HepG2 (cell line): ENCODE measurements at regions not wholly inside any gene's neighbourhood (a gene's known extent, or its start where the extent isn't known, plus 50 kb on each side); places are given as distances from the start of the nearest gene placed in this dataset.

Experiments used
- ATAC-seq: fragments of 200-7000 bp; cut with Tn5 transposase; 3 replicates; pipeline ENCODE4 v1.9.1; 2020; ENCODE audit warnings: mild to moderate bottlenecking, moderate library complexity
- BruUV-seq: library from RNA; stranded (reverse); fragments of 400-500 nt; replicated peaks from 2 replicates; lab custom pipeline; 2021; lab: Mats Ljungman, UMichigan
- CTCF ChIA-PET: fragments of 300-600 bp; formaldehyde crosslinking; extraction: SDS; loops from one replicate; lab custom pipeline; 2021; ENCODE audit warnings: low total read pairs, inconsistent platforms, low intra/inter-chr PET ratio; lab: Yijun Ruan, JAX
- POLR2A ChIA-PET: fragments of 350-600 bp; sonication (Branson Sonifier 250); formaldehyde crosslinking; loops from one replicate; lab custom pipeline; 2020; ENCODE audit warnings: antibody characterized with exemption, inconsistent platforms; lab: Yijun Ruan, JAX
- DNase-seq: peaks from one replicate; pipeline ENCODE4 v3.0.0-alpha.2; 2015; ENCODE audit warnings: low spot score
- FAIRE-seq: peaks from 3 replicates; lab custom pipeline; 2011; peaks lifted over from hg19 to GRCh38; lab: Jason Lieb, UNC
- H2AFZ ChIP-seq: one replicate; pipeline ENCODE4 v1.6.1; 2011; ENCODE audit warnings: low read length, inconsistent platforms
- H3K27ac ChIP-seq: fragments of 300-600 bp; 3 replicates; pipeline ENCODE4 v1.8.0; 2011; ENCODE audit warnings: mixed run types, mild to moderate bottlenecking, mixed read lengths, low read length, inconsistent platforms; ENCODE audit not compliant: insufficient read depth; ENCODE audit errors: extremely low read length
- H3K27me3 ChIP-seq, 2 experiments: fragments of 200-600 bp in 1 of 2; 2 replicates in 1 of 2; 3 replicates in 1 of 2; pipeline versions ENCODE4 v1.6.0 to v1.8.0; 2011; ENCODE audit warnings: low read length in 2 of 2, mild to moderate bottlenecking in 2 of 2, moderate library complexity in 2 of 2, inconsistent platforms in 1 of 2; ENCODE audit not compliant: insufficient read depth in 2 of 2, control insufficient read depth in 1 of 2
- H3K36me3 ChIP-seq, 2 experiments: fragments of 200-600 bp in 1 of 2; replicated peaks in 1 of 2; 2 replicates in 1 of 2; 3 replicates in 1 of 2; pipeline versions ENCODE4 v1.5.1 to v1.8.0; 2011; ENCODE audit warnings: low read length in 2 of 2, inconsistent platforms in 1 of 2; ENCODE audit not compliant: insufficient read depth in 2 of 2, control insufficient read depth in 1 of 2
- H3K4me1 ChIP-seq: 2 replicates; pipeline ENCODE4 v1.5.1; 2012; ENCODE audit warnings: low read length, inconsistent platforms; ENCODE audit not compliant: insufficient read depth
- H3K4me2 ChIP-seq: 2 replicates; pipeline ENCODE4 v1.6.0; 2011; ENCODE audit warnings: low read depth, low read length, inconsistent platforms
- H3K4me3 ChIP-seq, 3 experiments: fragments of 200-600 bp in 1 of 3; sonication (generic), shearing (Covaris generic) in 1 of 3; replicated peaks in 1 of 3; 2 replicates each; pipeline ENCODE4 v1.5.1; 2011 to 2016; ENCODE audit warnings: low read length in 3 of 3, inconsistent platforms in 2 of 3, low read depth in 2 of 3, mild to moderate bottlenecking in 2 of 3, control low read depth in 1 of 3, mixed read lengths in 1 of 3; ENCODE audit not compliant: insufficient read depth in 1 of 3
- H3K79me2 ChIP-seq: one replicate; pipeline ENCODE4 v1.6.1; 2011; ENCODE audit warnings: low read length, inconsistent platforms; ENCODE audit not compliant: insufficient read depth
- H3K9ac ChIP-seq: 2 replicates; pipeline ENCODE4 v1.6.0; 2011; ENCODE audit warnings: mild to moderate bottlenecking, low read depth, low read length, inconsistent platforms; ENCODE audit not compliant: insufficient read depth
- H3K9me3 ChIP-seq: 2 replicates; pipeline ENCODE4 v1.5.1; 2012; ENCODE audit warnings: mild to moderate bottlenecking, low read length
- H4K20me1 ChIP-seq: 2 replicates; pipeline ENCODE4 v1.6.0; 2011; ENCODE audit warnings: inconsistent platforms, mild to moderate bottlenecking, low read length, moderate library complexity; ENCODE audit not compliant: insufficient read depth
- CBX5 ChIP-seq: sonication (generic); formaldehyde crosslinking; IDR thresholded peaks from 2 replicates; pipeline ENCODE4 v1.4.0; 2020; ENCODE audit warnings: missing genetic modification reagents, borderline replicate concordance
- FOXA1 ChIP-seq, 2 experiments: fragments of 450-650 bp in 1 of 2; sonication (generic) in 1 of 2; formaldehyde crosslinking in 1 of 2; IDR thresholded peaks; 2 replicates each; pipeline versions ENCODE4 v1.4.0 to v1.6.1; 2016 to 2020; ENCODE audit warnings: missing genetic modification reagents in 1 of 2
- GLMP ChIP-seq: sonication (generic); formaldehyde crosslinking; IDR thresholded peaks from 2 replicates; pipeline ENCODE4 v1.9.0; 2021; ENCODE audit warnings: missing genetic modification reagents, mild to moderate bottlenecking, borderline replicate concordance
- HOXA9 ChIP-seq: sonication (generic); formaldehyde crosslinking; IDR thresholded peaks from 2 replicates; pipeline ENCODE4 v1.8.1; 2022; ENCODE audit warnings: missing genetic modification reagents, mild to moderate bottlenecking, moderate library complexity, borderline replicate concordance
- MATR3 ChIP-seq: sonication (generic); formaldehyde crosslinking; IDR thresholded peaks from 2 replicates; pipeline ENCODE4 v1.4.0; 2020; ENCODE audit warnings: missing genetic modification reagents
- TFDP2 ChIP-seq: sonication (generic); formaldehyde crosslinking; IDR thresholded peaks from 2 replicates; pipeline ENCODE4 v1.4.0; 2020; ENCODE audit warnings: missing genetic modification reagents
- ZBTB33 ChIP-seq: sonication (generic); formaldehyde crosslinking; IDR thresholded peaks from 2 replicates; pipeline ENCODE4 v1.4.0; 2020; ENCODE audit warnings: missing genetic modification reagents
- ZMYM3 ChIP-seq: sonication (generic); formaldehyde crosslinking; IDR thresholded peaks from 2 replicates; pipeline ENCODE4 v1.5.1; 2020; ENCODE audit warnings: mild to moderate bottlenecking, missing genetic modification reagents
- ZNF530 ChIP-seq: sonication (generic); formaldehyde crosslinking; IDR thresholded peaks from 2 replicates; pipeline ENCODE4 v1.5.0; 2020; ENCODE audit warnings: low read depth, mild to moderate bottlenecking, missing genetic modification reagents
- ZNF577 ChIP-seq: sonication (generic); formaldehyde crosslinking; IDR thresholded peaks from 2 replicates; pipeline ENCODE4 v1.4.0; 2020; ENCODE audit warnings: mild to moderate bottlenecking, low read depth, missing genetic modification reagents, borderline replicate concordance
- ZNF790 ChIP-seq: sonication (generic); formaldehyde crosslinking; IDR thresholded peaks from 2 replicates; pipeline ENCODE4 v1.8.0; 2022; ENCODE audit warnings: missing genetic modification reagents, mild to moderate bottlenecking, borderline replicate concordance
- in situ Hi-C: cut with HindIII; loops from 2 replicates; pipeline ENCODE4 v1.10.0; 2017; ENCODE audit warnings: low pct_unique_long_range_greater_than_20kb; ENCODE audit not compliant: extremely low pct_ligation_motif_present
- intact Hi-C: fragments of 100-400 bp; cut with micrococcal nuclease; formaldehyde crosslinking; loops from one replicate; pipeline ENCODE4 v1.10.0; 2022; ENCODE audit not compliant: unreplicated experiment
- TF ChIP-seq, protein P1 (sequence below): sonication (generic); formaldehyde crosslinking; IDR thresholded peaks from 2 replicates; pipeline ENCODE4 v1.4.0; 2020; ENCODE audit warnings: missing genetic modification reagents
- TF ChIP-seq, protein P2 (sequence below): sonication (generic); formaldehyde crosslinking; IDR thresholded peaks from 2 replicates; pipeline ENCODE4 v1.4.0; 2020; ENCODE audit warnings: missing genetic modification reagents

- POLR2A ChIA-PET, result no interaction called here
- in situ Hi-C loops, result no loop called here
- TF ChIP-seq ZNF577 (CRISPR knock-in tag) (no peak), ZNF790 (CRISPR knock-in tag) (no peak), FOXA1 (IDR thresholded peaks at IDR 0.05) (no peak), FOXA1 (CRISPR knock-in tag; IDR thresholded peaks at IDR 0.05) (no peak), ZNF530 (CRISPR knock-in tag) (no peak), ZBTB33 (CRISPR knock-in tag) (no peak), HOXA9 (CRISPR knock-in tag) (no peak), ZMYM3 (no peak), CBX5 (CRISPR knock-in tag) (no peak), TFDP2 (no peak), MATR3 (CRISPR knock-in tag) (no peak), GLMP (CRISPR knock-in tag) (no peak)
- TF ChIP-seq, protein P1, sequence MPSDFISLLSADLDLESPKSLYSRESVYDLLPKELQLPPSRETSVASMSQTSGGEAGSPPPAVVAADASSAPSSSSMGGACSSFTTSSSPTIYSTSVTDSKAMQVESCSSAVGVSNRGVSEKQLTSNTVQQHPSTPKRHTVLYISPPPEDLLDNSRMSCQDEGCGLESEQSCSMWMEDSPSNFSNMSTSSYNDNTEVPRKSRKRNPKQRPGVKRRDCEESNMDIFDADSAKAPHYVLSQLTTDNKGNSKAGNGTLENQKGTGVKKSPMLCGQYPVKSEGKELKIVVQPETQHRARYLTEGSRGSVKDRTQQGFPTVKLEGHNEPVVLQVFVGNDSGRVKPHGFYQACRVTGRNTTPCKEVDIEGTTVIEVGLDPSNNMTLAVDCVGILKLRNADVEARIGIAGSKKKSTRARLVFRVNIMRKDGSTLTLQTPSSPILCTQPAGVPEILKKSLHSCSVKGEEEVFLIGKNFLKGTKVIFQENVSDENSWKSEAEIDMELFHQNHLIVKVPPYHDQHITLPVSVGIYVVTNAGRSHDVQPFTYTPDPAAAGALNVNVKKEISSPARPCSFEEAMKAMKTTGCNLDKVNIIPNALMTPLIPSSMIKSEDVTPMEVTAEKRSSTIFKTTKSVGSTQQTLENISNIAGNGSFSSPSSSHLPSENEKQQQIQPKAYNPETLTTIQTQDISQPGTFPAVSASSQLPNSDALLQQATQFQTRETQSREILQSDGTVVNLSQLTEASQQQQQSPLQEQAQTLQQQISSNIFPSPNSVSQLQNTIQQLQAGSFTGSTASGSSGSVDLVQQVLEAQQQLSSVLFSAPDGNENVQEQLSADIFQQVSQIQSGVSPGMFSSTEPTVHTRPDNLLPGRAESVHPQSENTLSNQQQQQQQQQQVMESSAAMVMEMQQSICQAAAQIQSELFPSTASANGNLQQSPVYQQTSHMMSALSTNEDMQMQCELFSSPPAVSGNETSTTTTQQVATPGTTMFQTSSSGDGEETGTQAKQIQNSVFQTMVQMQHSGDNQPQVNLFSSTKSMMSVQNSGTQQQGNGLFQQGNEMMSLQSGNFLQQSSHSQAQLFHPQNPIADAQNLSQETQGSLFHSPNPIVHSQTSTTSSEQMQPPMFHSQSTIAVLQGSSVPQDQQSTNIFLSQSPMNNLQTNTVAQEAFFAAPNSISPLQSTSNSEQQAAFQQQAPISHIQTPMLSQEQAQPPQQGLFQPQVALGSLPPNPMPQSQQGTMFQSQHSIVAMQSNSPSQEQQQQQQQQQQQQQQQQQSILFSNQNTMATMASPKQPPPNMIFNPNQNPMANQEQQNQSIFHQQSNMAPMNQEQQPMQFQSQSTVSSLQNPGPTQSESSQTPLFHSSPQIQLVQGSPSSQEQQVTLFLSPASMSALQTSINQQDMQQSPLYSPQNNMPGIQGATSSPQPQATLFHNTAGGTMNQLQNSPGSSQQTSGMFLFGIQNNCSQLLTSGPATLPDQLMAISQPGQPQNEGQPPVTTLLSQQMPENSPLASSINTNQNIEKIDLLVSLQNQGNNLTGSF (CRISPR knock-in tag), result no peak
- TF ChIP-seq, protein P2, sequence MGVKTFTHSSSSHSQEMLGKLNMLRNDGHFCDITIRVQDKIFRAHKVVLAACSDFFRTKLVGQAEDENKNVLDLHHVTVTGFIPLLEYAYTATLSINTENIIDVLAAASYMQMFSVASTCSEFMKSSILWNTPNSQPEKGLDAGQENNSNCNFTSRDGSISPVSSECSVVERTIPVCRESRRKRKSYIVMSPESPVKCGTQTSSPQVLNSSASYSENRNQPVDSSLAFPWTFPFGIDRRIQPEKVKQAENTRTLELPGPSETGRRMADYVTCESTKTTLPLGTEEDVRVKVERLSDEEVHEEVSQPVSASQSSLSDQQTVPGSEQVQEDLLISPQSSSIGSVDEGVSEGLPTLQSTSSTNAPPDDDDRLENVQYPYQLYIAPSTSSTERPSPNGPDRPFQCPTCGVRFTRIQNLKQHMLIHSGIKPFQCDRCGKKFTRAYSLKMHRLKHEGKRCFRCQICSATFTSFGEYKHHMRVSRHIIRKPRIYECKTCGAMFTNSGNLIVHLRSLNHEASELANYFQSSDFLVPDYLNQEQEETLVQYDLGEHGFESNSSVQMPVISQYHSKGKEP, result no peak
Measured at GRCh38 chr3:103614719-103615118, 1179.9 kb downstream of the ZPLD1 start.

More at GRCh38 chr3:103614719-103615118, 1179.9 kb downstream of the ZPLD1 start:
- H3K27me3 ChIP-seq, result no peaks in the 10 kb centered on the region
- CTCF ChIA-PET, result no interaction called here
- H3K27ac ChIP-seq, result no peak overlapping the region
- H3K4me3 ChIP-seq, result no peak overlapping the region
- no peaks in the 10 kb centered on the region for H4K20me1 ChIP-seq
- H3K9me3 ChIP-seq, result peaks cover 28% of the 10 kb centered on the region
- no peak overlapping the region for H2AFZ ChIP-seq
- H3K4me1 ChIP-seq, result no peaks in the 10 kb centered on the region
- H3K36me3 ChIP-seq, result no peaks in the 10 kb centered on the region
- no TSS peak for BruUV-seq
- H3K9ac ChIP-seq, result no peak overlapping the region
- no peak for FAIRE-seq
- H3K4me2 ChIP-seq, result no peak overlapping the region
- no peak for ATAC-seq
- intact Hi-C loops, result no loop called here
- no peak for DNase-seq
- no peaks in the 10 kb centered on the region for H3K79me2 ChIP-seq
